GDM1 (cell line): ENCODE measurements at regions not wholly inside any gene's neighbourhood (a gene's known extent, or its start where the extent isn't known, plus 50 kb on each side); places are given as distances from the start of the nearest gene placed in this dataset.

Experiments used
- DNase-seq: peaks from one replicate; lab custom pipeline; 2025; lab: John Stamatoyannopoulos, UW

- DNase-seq = no peak
Measured at GRCh38 chr6:154561750-154562149, 51.3 kb upstream of the CNKSR3 start.

DNA sequence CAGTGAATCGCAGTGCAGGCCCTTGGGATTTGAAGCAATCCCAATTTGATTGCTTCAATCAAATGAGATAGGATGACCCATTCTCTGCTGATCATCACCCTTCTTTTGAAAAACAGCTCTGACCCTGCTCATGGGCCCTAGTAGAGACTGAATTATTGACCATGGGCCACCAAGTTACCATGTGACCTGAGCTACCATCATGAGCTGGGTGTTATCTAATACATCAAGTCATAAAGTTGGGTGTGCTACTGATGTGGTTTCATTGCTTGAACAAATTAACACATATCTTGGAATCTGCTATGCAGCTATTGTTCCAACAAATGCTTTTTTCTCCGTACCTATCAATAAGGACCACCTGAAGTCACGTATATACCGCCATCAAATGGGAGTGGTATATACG, 54.8 kb upstream of the CNKSR3 start:
- DNase-seq = no peak

DNA sequence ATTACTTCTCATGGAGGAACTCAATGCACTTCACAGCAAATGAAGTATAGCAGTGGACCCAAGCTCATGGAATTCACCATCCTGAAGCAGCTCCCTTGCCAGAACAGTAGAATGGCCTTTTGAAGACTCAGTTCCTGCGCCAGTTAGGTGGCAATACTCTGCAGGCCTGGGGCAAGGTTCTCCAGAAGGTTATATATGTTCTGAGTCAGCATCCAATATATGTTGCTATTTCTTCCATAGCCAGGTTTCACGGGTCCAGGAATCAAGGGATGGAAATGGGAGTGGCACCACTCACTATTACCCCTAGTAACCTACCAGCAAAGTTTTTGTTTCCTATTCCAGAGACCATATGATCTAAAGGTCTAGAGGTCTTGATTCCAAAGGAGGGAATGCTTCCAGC, 56.4 kb upstream of the CNKSR3 start:
- DNase-seq = no peak

DNA sequence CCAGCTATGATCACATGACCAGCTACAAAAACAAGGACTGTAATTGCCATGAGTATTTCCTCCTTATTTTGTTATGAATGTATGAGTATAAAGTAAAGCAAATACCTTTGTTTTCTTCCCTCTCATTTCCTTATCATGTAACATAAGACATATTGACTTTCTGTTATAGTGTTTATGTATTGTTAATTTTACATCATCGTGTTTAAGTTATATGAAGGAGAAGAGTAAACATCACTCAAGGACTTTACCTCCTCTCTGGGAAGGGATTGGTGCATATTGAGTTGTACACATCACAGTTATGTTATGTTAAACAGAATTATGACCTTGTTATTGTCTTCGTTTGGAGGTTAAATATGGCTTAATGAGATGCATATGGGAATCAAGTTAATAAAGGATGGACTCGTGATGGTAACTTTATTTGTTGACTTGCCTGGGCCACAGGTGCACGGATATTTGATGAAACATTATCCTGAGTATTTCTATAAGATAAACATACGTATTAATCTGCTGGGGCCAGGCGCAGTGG, 57.3 kb upstream of the CNKSR3 start:
- no peak for DNase-seq

GRCh38 chr6:154569156-154569862, 58.8 kb upstream of the CNKSR3 start:
- no peak for DNase-seq

- DNase-seq = no peak
Measured at GRCh38 chr6:154570505-154570904, 60.0 kb upstream of the CNKSR3 start.

DNA sequence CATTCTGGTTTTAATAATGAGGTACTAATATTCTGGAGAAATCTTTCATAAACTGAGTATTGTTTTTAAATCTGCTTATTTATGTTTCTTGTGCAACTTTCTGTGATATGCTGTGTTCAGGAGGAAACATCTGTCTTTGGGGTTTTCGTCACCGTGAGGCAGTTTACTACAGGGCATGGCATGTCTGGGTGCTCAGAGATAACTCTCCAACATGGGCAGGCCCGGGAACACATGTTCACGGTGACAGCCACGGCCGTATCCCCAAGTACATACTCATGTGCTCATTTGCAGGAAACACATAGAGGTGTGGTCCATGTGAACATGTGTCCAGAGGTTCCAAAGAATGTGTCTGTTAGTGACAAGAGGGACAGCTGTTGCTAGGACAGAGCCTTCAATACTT, 62.1 kb upstream of the CNKSR3 start:
- DNase-seq = no peak

- DNase-seq = no peak
Measured at GRCh38 chr6:154578004-154578559, 67.6 kb upstream of the CNKSR3 start.

GRCh38 chr6:154579046-154579445, 68.6 kb upstream of the CNKSR3 start:
- no peak for DNase-seq

- no peak for DNase-seq
Measured at GRCh38 chr6:154579485-154579884, 69.0 kb upstream of the CNKSR3 start.

GRCh38 chr6:154580397-154581135, 70.1 kb upstream of the CNKSR3 start:
- no peak for DNase-seq

DNA sequence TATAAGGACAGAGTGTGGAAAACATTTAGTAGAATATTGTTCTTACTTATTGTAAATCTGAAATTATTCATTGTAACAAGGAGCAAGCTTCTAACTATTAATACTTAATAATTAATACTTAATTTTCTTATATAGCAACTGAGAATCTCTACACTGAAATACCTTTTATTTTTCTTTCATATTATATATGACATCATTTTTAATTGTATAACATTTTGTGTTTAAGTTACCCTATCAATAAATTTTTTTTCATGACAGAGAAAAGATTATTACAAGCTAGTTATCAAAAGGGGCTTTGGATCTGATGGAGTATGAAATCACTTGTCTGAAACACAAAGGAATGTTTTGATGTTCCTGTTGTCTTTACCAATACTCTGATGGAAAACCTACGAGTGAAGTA, 72.2 kb upstream of the CNKSR3 start:
- no peak for DNase-seq

DNA sequence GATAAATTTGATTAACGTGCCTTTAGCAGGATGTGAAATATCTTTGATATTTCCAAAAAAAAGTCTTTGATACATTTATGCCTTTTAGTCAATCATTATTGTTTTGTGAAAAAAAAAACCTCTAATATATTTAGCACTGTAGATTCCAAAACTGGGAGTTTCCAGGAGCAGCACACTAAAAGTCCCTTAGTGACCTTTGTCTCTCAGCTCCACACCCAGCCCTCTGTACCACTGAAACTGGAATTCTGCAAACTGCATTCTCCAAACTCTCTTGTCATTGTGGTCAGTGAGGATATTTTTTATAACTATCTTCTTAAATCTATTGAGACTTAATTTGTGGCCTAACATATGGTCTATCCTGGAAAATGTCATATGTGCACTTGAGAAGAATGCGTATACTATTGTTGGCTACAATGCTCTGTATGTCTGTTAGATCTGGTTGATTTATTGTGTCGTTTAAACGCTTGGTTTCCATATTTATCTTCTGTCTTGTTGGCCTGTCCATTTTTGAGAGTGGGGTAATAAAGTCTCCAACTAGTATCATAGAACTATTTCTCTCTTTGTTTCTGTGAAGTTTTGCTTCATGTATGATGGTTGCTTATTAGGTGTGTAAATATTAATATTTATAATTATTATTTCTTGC, 73.2 kb upstream of the CNKSR3 start:
- no peak for DNase-seq

DNA sequence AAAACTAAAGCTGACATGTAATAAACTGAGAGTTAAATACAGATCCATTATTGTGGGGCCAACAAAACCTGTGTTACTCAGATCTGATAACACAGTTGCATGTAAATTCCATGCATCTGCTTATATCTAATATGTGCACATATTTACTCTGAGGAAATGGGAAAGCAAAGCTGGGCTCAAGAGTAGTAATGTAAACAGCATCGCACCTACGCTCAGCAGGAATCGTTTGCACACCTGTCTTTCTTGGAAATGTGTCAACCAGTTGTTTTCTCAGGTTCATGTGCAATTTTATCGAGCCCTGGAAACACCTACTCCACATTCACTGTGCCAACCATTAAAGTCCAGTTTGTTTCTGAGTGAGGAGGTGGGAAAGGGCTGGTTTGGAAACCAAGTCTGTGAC, 80.3 kb upstream of the CNKSR3 start:
- no peak for DNase-seq

GRCh38 chr6:154591234-154591633, 80.7 kb upstream of the CNKSR3 start:
- no peak for DNase-seq

GRCh38 chr6:154592199-154592860, 81.8 kb upstream of the CNKSR3 start:
- no peak for DNase-seq

DNA sequence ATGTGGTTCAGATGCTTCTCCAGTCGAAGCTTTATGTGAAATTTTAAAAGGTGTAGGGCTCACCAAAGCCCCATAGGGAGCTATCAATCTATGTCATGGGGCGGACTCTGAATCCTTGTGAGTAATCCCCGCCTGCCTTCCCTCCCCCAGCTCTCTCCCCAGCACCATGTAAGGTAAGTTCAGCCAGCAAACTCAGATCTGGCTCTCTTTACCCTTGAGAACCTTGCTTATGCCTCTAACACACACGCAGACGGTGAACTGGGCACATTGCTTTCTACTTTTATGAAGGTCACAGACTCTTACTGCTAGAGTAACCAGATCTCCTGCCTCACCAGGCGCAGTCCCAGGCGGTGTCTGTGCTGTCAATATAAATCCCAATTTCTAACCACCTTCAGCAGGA, 82.6 kb upstream of the CNKSR3 start:
- no peak for DNase-seq

GRCh38 chr6:154594496-154595198, 84.2 kb upstream of the CNKSR3 start:
- no peak for DNase-seq

DNA sequence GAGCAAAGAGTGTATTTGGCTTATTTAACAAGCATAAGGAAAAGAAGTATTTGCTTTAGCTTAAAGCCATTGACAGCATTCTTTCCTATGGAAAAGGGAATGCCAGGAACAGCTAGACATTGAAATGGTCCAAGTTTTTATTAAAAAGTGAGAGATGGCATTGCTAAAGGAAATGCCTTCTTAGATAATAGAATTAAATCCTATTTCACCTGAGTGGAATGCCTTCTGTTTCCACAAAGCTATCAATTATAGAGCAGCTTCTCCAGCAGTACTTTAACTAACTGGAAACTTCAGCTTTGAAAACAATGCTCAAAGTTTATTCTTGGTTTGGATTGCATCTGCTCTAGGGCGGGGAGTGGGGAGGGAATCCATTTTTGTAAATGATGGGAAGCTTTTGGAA, 85.1 kb upstream of the CNKSR3 start:
- no peak for DNase-seq

GRCh38 chr6:154596009-154596408, 85.5 kb upstream of the CNKSR3 start:
- DNase-seq = no peak

DNA sequence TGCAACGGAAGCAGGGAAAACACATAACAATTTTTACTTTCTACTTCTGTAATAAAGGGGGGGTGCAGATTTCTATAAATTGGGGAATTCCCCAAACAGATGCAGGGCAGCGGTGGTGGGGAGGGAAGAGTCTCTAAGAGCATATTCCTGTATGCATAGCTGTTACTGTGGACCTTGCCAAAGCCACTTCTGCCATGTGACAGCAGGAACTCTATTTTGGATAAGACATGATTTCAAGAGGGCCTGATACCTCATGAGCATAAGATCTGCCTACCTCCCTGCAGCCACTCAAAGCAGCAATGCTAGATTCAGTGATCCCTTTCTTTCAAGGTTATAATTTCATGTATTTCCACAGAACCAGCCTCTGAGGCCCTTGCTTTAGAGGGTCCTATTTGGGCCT, 86.2 kb upstream of the CNKSR3 start:
- no peak for DNase-seq

DNA sequence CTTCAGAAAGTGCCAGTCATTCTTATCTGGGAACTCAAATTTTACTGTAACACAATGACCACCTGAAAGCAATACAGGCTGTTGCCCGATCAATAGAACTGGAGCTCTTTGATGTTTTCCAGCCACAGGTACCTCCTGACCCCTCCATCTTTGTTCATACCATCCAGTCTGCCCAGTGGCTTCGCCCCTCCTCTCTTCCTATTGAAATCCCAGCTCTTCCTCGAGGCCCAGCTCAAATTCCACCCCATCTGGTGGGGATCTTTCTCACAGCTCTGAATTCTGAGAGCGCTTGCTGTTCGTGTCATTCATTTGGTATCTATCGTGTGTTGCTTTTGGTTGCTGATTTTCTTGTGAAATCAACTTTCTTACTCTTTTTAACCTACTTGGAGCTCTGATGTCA, 87.9 kb upstream of the CNKSR3 start:
- no peak for DNase-seq
